HCT116 (cell line): ENCODE measurements at regions not wholly inside any gene's neighbourhood (a gene's known extent, or its start where the extent isn't known, plus 50 kb on each side); places are given as distances from the start of the nearest gene placed in this dataset.

Experiments used
- ATAC-seq: fragments of 200-7000 bp; cut with Tn5 transposase; 2 replicates; pipeline ENCODE4 v1.9.1; 2020; ENCODE audit warnings: mild to moderate bottlenecking, moderate library complexity
- BruUV-seq: library from RNA; stranded (reverse); fragments of 400-500 nt; replicated peaks from 2 replicates; lab custom pipeline; 2021; lab: Mats Ljungman, UMichigan
- CTCF ChIA-PET: fragments of 300-600 bp; sonication (Branson Sonifier 250); formaldehyde crosslinking; loops from one replicate; lab custom pipeline; 2021; ENCODE audit warnings: antibody characterized with exemption; lab: Charles Lee
- POLR2A ChIA-PET: fragments of 300-600, 350-600 bp; sonication (Branson Sonifier 250); formaldehyde crosslinking; loops from one replicate; lab custom pipeline; 2021; ENCODE audit warnings: antibody characterized with exemption; lab: Charles Lee
- RAD21 ChIA-PET, 2 experiments: fragments of 300-600 bp; sonication (Branson Sonifier 250); formaldehyde crosslinking; loops; one replicate each; lab custom pipeline; 2023; ENCODE audit warnings: low total read pairs in 2 of 2; ENCODE audit not compliant: uncharacterized antibody in 2 of 2, unreplicated experiment in 2 of 2, low non-redundant PET in 1 of 2; lab: Charles Lee
- DNase-seq: peaks from one replicate; pipeline ENCODE4 v3.0.0-alpha.2; 2010; ENCODE audit warnings: low read depth, low spot score
- H2AFZ ChIP-seq: fragments of 200-600 bp; shearing (Covaris generic), sonication (generic); 2 replicates; pipeline ENCODE4 v1.6.1; 2017; ENCODE audit warnings: low read depth, mixed run types, mixed read lengths, antibody characterized with exemption, low read length; ENCODE audit not compliant: poor library complexity, severe bottlenecking
- H3K27ac ChIP-seq: 2 replicates; pipeline ENCODE4 v1.5.1; 2012; ENCODE audit warnings: low read depth, low read length
- H3K27me3 ChIP-seq: fragments of 200-600 bp; sonication (generic); 2 replicates; pipeline ENCODE4 v1.6.1; 2016; ENCODE audit warnings: mixed run types, low read length, mixed read lengths; ENCODE audit not compliant: insufficient read depth
- H3K36me3 ChIP-seq, 2 experiments: fragments of 200-500 bp in 1 of 2; fragments of 200-600 bp in 1 of 2; sonication (Bioruptor generic) in 1 of 2; sonication (generic) in 1 of 2; 2 replicates each; pipeline versions ENCODE4 v1.5.1 to v1.6.1; 2014 to 2016; ENCODE audit warnings: low read length in 2 of 2, inconsistent platforms in 1 of 2, mixed read lengths in 1 of 2, mixed run types in 1 of 2; ENCODE audit not compliant: insufficient read depth in 2 of 2, control insufficient read depth in 1 of 2
- H3K4me1 ChIP-seq, 2 experiments: fragments of 200-600 bp in 1 of 2; sonication (generic) in 1 of 2; 2 replicates each; pipeline versions ENCODE4 v1.5.1 to v1.6.1; 2012 to 2017; ENCODE audit warnings: low read length in 2 of 2, inconsistent platforms in 1 of 2, mild to moderate bottlenecking in 1 of 2, mixed read lengths in 1 of 2, mixed run types in 1 of 2, moderate library complexity in 1 of 2; ENCODE audit not compliant: insufficient read depth in 2 of 2, control insufficient read depth in 1 of 2
- H3K4me2 ChIP-seq: fragments of 200-600 bp; sonication (generic); 2 replicates; pipeline ENCODE4 v1.6.1; 2017; ENCODE audit warnings: mixed run types, low read length, mixed read lengths
- H3K4me3 ChIP-seq, 2 experiments: fragments of 200-600 bp in 1 of 2; sonication (generic) in 1 of 2; replicated peaks in 1 of 2; 2 replicates each; pipeline ENCODE4 v1.5.1; 2011 to 2016; ENCODE audit warnings: low read length in 2 of 2, control low read depth in 1 of 2, low read depth in 1 of 2, mild to moderate bottlenecking in 1 of 2, mixed read lengths in 1 of 2, mixed run types in 1 of 2
- H3K79me2 ChIP-seq: fragments of 200-600 bp; sonication (generic); 2 replicates; pipeline ENCODE4 v1.6.1; 2017; ENCODE audit warnings: mild to moderate bottlenecking, mixed run types, low read length, moderate library complexity, mixed read lengths; ENCODE audit not compliant: insufficient read depth
- H3K9ac ChIP-seq: fragments of 200-600 bp; sonication (generic); 2 replicates; pipeline ENCODE4 v1.6.1; 2016; ENCODE audit warnings: low read length, mixed read lengths
- H3K9me2 ChIP-seq: fragments of 200-600 bp; sonication (generic), shearing (Covaris generic); 2 replicates; pipeline ENCODE4 v1.6.1; 2017; ENCODE audit warnings: mixed run types, mild to moderate bottlenecking, moderate library complexity; ENCODE audit not compliant: insufficient read depth
- H3K9me3 ChIP-seq, 2 experiments: fragments of 200-500 bp in 1 of 2; fragments of 200-600 bp in 1 of 2; sonication (Bioruptor generic) in 1 of 2; sonication (generic) in 1 of 2; 2 replicates each; pipeline ENCODE4 v1.6.1; 2014 to 2017; ENCODE audit warnings: low read length in 2 of 2, mixed read lengths in 2 of 2, inconsistent platforms in 1 of 2, low read depth in 1 of 2, mild to moderate bottlenecking in 1 of 2, mixed run types in 1 of 2, moderate library complexity in 1 of 2; ENCODE audit not compliant: control insufficient read depth in 1 of 2, insufficient read depth in 1 of 2
- H4K20me1 ChIP-seq: fragments of 200-600 bp; sonication (generic), shearing (Covaris generic); 2 replicates; pipeline ENCODE4 v1.6.1; 2017; ENCODE audit warnings: mixed run types, mild to moderate bottlenecking, moderate library complexity; ENCODE audit not compliant: insufficient read depth
- CEBPB ChIP-seq: IDR thresholded peaks from 2 replicates; pipeline ENCODE4 v1.6.1; 2012; ENCODE audit warnings: low read depth
- EGR1 ChIP-seq: IDR thresholded peaks from 2 replicates; pipeline ENCODE4 v1.6.1; 2012; ENCODE audit warnings: low read depth
- EZH2 ChIP-seq: fragments of 200-600 bp; sonication (generic); IDR thresholded peaks from 2 replicates; pipeline ENCODE4 v1.6.1; 2017; ENCODE audit warnings: antibody characterized with exemption, mixed run types
- EZH2phosphoT487 ChIP-seq: fragments of 200-600 bp; IDR thresholded peaks from 2 replicates; pipeline ENCODE4 v1.6.1; 2018; ENCODE audit warnings: antibody characterized with exemption, borderline replicate concordance
- FOSL1 ChIP-seq: IDR thresholded peaks from 2 replicates; pipeline ENCODE4 v1.6.1; 2012; ENCODE audit warnings: low read depth
- JUND ChIP-seq: IDR thresholded peaks from 2 replicates; pipeline ENCODE4 v1.6.1; 2012
- POLR2AphosphoS5 ChIP-seq: IDR thresholded peaks from 2 replicates; pipeline ENCODE4 v1.6.1; 2011; ENCODE audit warnings: mild to moderate bottlenecking, low read depth, low read length, moderate library complexity
- RAD21 ChIP-seq: IDR thresholded peaks from 2 replicates; pipeline ENCODE4 v1.6.1; 2012; ENCODE audit warnings: low read depth, mild to moderate bottlenecking
- SIN3A ChIP-seq: IDR thresholded peaks from 2 replicates; pipeline ENCODE4 v1.6.1; 2012; ENCODE audit warnings: low read depth
- SP1 ChIP-seq: IDR thresholded peaks from 2 replicates; pipeline ENCODE4 v1.6.1; 2012; ENCODE audit warnings: low read depth
- TCF7L2 ChIP-seq: IDR thresholded peaks from 2 replicates; pipeline ENCODE4 v1.7.0; 2011; ENCODE audit warnings: borderline replicate concordance, inconsistent platforms; ENCODE audit not compliant: insufficient read depth, insufficient read length; ENCODE audit errors: extremely low read depth
- YY1 ChIP-seq: IDR thresholded peaks from 2 replicates; pipeline ENCODE4 v1.6.1; 2011; ENCODE audit warnings: low read length, low read depth, moderate library complexity, mild to moderate bottlenecking; ENCODE audit not compliant: insufficient replicate concordance; ENCODE audit errors: extremely low read depth
- ZFX ChIP-seq: fragments of 450-650 bp; IDR thresholded peaks from 2 replicates; pipeline ENCODE4 v1.6.1; 2017
- ZNF274 ChIP-seq: fragments of 200-500 bp; sonication (Bioruptor generic); IDR thresholded peaks from 2 replicates; pipeline ENCODE4 v1.6.1; 2014; ENCODE audit warnings: mild to moderate bottlenecking, low read depth, low read length, inconsistent platforms
- intact Hi-C: fragments of 100-400 bp; cut with micrococcal nuclease; formaldehyde crosslinking; loops from 2 replicates; pipeline ENCODE4 v1.10.0; 2022
- TF ChIP-seq, protein P1 (sequence below): IDR thresholded peaks from 2 replicates; pipeline ENCODE4 v1.6.1; 2012; ENCODE audit warnings: low read depth
- TF ChIP-seq, protein P2 (sequence below): IDR thresholded peaks from 2 replicates; pipeline ENCODE4 v1.6.1; 2012
- TF ChIP-seq, protein P3 (sequence below): IDR thresholded peaks from 2 replicates; pipeline ENCODE4 v1.6.1; 2012
- TF ChIP-seq, protein P4 (sequence below): IDR thresholded peaks from 2 replicates; pipeline ENCODE4 v1.6.1; 2011; ENCODE audit warnings: mild to moderate bottlenecking, low read length, moderate library complexity; ENCODE audit not compliant: insufficient replicate concordance; ENCODE audit errors: extremely low read depth

DNA sequence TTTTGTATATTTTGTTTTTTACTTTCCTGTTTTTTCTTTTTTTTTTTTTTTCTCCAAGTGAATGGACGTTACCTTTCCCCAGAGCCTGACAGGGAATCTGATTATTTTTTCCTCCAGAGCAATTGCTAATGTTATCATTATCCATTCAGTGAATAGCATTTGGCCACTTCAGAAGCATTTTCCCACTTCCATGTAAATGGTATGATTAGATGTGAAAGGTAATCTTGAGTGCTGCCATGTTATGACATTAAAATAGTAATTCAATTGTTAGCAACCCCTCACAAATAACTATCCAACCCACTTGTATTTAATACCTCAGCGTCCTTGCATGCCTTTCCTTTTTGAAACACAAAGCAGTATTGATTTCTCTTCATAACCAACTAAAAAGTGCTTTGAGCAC is 1243.8 kb downstream of the CDH8 start (continued):
- TF ChIP-seq JUND (no peak), CEBPB (no peak)

DNA sequence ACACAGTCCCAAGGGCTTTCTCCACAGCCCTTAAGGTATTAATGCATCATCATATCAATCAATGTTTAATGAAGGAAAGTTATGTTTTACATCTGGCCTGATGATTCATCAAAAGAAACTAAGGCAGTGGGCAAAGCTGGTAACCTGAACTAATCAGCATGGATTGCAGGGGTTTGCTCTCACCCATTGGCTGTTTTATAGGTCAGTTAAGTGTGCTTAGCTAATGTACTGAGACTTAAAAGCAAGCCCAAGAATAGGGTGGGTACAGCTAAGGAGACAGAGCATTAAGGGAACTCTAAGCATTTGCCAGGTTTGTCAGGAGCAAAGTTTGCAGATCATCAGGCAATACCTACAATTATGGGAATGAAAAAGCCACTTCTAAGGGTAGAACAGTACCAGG is 1247.6 kb downstream of the CDH8 start:
- Histone ChIP-seq H3K4me2 (no peak overlapping the region), H3K4me3 (no peak overlapping the region), H3K9me3 (peaks cover 11 to 30% of the 10 kb centered on the region in 2 experiments; a peak in 2 of 4 replicates), H3K4me1 (no peaks in the 10 kb centered on the region), H3K27ac (no peak overlapping the region), H3K79me2 (no peaks in the 10 kb centered on the region), H3K9me2 (no peaks in the 10 kb centered on the region), H3K27me3 (no peaks in the 10 kb centered on the region), H3K9ac (no peak overlapping the region), H2AFZ (no peak overlapping the region), H4K20me1 (no peaks in the 10 kb centered on the region), H3K36me3 (no peaks in the 10 kb centered on the region)
- ChIA-PET POLR2A (no interaction called here), CTCF (no interaction called here), RAD21 (no interaction called here)
- TF ChIP-seq, protein P1, sequence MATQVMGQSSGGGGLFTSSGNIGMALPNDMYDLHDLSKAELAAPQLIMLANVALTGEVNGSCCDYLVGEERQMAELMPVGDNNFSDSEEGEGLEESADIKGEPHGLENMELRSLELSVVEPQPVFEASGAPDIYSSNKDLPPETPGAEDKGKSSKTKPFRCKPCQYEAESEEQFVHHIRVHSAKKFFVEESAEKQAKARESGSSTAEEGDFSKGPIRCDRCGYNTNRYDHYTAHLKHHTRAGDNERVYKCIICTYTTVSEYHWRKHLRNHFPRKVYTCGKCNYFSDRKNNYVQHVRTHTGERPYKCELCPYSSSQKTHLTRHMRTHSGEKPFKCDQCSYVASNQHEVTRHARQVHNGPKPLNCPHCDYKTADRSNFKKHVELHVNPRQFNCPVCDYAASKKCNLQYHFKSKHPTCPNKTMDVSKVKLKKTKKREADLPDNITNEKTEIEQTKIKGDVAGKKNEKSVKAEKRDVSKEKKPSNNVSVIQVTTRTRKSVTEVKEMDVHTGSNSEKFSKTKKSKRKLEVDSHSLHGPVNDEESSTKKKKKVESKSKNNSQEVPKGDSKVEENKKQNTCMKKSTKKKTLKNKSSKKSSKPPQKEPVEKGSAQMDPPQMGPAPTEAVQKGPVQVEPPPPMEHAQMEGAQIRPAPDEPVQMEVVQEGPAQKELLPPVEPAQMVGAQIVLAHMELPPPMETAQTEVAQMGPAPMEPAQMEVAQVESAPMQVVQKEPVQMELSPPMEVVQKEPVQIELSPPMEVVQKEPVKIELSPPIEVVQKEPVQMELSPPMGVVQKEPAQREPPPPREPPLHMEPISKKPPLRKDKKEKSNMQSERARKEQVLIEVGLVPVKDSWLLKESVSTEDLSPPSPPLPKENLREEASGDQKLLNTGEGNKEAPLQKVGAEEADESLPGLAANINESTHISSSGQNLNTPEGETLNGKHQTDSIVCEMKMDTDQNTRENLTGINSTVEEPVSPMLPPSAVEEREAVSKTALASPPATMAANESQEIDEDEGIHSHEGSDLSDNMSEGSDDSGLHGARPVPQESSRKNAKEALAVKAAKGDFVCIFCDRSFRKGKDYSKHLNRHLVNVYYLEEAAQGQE, result no peak
- no peak for TF ChIP-seq SP1
- no peak for TF ChIP-seq TCF7L2
- TF ChIP-seq CEBPB, result no peak
- TF ChIP-seq, protein P2, sequence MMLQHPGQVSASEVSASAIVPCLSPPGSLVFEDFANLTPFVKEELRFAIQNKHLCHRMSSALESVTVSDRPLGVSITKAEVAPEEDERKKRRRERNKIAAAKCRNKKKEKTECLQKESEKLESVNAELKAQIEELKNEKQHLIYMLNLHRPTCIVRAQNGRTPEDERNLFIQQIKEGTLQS, result no peak
- no peak for TF ChIP-seq ZFX
- no peak for TF ChIP-seq EZH2
- no peak for TF ChIP-seq YY1
- no peak for TF ChIP-seq EGR1
- TF ChIP-seq JUND, result no peak
- TF ChIP-seq SIN3A, result no peak
- no peak for TF ChIP-seq POLR2AphosphoS5
- no peak for TF ChIP-seq ZNF274
- TF ChIP-seq RAD21, result no peak
- TF ChIP-seq, protein P3, sequence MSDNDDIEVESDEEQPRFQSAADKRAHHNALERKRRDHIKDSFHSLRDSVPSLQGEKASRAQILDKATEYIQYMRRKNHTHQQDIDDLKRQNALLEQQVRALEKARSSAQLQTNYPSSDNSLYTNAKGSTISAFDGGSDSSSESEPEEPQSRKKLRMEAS, result no peak
- TF ChIP-seq FOSL1, result no peak
- TF ChIP-seq, protein P4, sequence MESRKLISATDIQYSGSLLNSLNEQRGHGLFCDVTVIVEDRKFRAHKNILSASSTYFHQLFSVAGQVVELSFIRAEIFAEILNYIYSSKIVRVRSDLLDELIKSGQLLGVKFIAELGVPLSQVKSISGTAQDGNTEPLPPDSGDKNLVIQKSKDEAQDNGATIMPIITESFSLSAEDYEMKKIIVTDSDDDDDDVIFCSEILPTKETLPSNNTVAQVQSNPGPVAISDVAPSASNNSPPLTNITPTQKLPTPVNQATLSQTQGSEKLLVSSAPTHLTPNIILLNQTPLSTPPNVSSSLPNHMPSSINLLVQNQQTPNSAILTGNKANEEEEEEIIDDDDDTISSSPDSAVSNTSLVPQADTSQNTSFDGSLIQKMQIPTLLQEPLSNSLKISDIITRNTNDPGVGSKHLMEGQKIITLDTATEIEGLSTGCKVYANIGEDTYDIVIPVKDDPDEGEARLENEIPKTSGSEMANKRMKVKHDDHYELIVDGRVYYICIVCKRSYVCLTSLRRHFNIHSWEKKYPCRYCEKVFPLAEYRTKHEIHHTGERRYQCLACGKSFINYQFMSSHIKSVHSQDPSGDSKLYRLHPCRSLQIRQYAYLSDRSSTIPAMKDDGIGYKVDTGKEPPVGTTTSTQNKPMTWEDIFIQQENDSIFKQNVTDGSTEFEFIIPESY, result no peak
- TF ChIP-seq EZH2phosphoT487, result no peak
- intact Hi-C loops, result no loop called here
- no peak for ATAC-seq
- DNase-seq, result no peak
- no TSS peak for BruUV-seq
